Tibial nerve (tissue), 4 donors: ENCODE measurements at regions not wholly inside any gene's neighbourhood (a gene's known extent, or its start where the extent isn't known, plus 50 kb on each side); places are given as distances from the start of the nearest gene placed in this dataset.

ENCODE experiments used
- CTCF ChIP-seq, 5 experiments: fragments of 200-600 bp in 3 of 5; fragments of 450-650 bp in 2 of 5; sonication (generic) in 3 of 5; IDR thresholded peaks; one replicate each; pipeline ENCODE4 v1.5.1; 2016 to 2019; ENCODE audit warnings: antibody characterized with exemption in 5 of 5, mild to moderate bottlenecking in 3 of 5, moderate library complexity in 2 of 5
- EP300 ChIP-seq, 2 donors: sonication (generic); formaldehyde crosslinking; IDR thresholded peaks; one replicate each; pipeline ENCODE4 v1.6.1; 2017; ENCODE audit warnings: antibody characterized with exemption in 2 of 2, mild to moderate bottlenecking in 1 of 2

DNA sequence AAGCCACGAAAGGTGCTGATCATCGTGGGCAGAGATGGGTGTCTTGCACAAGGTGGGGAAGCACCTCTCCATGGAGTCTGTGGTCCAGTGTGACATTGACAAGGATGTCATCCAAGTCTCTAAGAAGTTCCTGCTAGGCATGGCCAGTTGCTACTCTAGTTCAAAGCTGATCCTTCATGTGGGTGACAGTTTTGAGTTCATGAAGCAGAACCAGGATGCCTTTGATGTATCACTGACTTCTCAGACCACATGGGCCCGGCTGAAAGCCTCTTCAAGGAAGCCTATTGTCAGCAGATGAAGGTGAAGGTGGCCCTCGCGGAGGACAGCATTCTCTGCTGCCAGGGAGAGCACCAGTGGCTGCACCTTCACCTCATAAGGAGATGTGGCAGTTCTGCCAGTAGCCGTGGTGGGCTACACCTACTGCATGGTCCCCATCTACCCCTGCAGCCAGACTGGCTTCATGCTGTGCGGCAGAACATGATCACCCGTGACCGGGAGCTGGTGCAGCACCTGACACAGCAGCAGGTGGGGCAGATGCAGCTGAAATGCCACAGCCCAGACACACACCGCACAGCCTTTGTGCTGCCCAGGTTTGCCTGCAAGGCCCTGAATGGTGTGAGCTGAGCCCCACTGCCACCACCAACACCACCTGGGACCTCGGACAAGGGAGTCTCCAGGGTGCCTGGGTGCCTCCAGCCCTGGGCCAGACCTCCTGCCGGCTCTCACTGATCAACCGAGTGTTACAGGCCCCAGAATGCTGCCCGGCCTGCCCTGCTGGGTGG lies 75.0 kb upstream of the SULF2 start:
- no peak for TF ChIP-seq CTCF (IDR thresholded peaks at IDR 0.05)
- TF ChIP-seq EP300 (IDR thresholded peaks at IDR 0.05), result no peak
